Activated CD8-positive, alpha-beta memory T cell treated with anti-CD3 and anti-CD28 coated beads, Interleukin-2, amount 10 ng/mL, durations not matched to agents 7 days and 5 days (primary cell): ENCODE measurements at regions not wholly inside any gene's neighbourhood (a gene's known extent, or its start where the extent isn't known, plus 50 kb on each side); places are given as distances from the start of the nearest gene placed in this dataset.

Experiments
- ATAC-seq: fragments of 150-1000 bp; cut with Tn5 transposase; one replicate; pipeline ENCODE4 v1.10.0; 2021; ENCODE audit warnings: moderate library complexity
- CTCF ChIA-PET: fragments of 350-600 bp; sonication (Branson Sonifier 250); formaldehyde crosslinking; loops from one replicate; lab custom pipeline; 2021; ENCODE audit warnings: antibody characterized with exemption; lab: Charles Lee
- DNase-seq: peaks from one replicate; pipeline ENCODE4 v3.0.0-alpha.2; 2020
- H3K27ac Mint-ChIP-seq: one replicate; pipeline ENCODE4 v1.8.0; 2021; ENCODE audit warnings: mild to moderate bottlenecking, mixed read lengths
- H3K27me3 Mint-ChIP-seq: one replicate; pipeline ENCODE4 v1.8.0; 2021; ENCODE audit warnings: mixed read lengths
- H3K36me3 Mint-ChIP-seq: one replicate; pipeline ENCODE4 v1.8.0; 2021; ENCODE audit warnings: mild to moderate bottlenecking, mixed read lengths
- H3K4me1 Mint-ChIP-seq: one replicate; pipeline ENCODE4 v1.8.0; 2021; ENCODE audit warnings: mixed read lengths
- H3K4me3 Mint-ChIP-seq: one replicate; pipeline ENCODE4 v1.8.0; 2021; ENCODE audit warnings: mild to moderate bottlenecking, moderate library complexity, mixed read lengths
- H3K9me3 Mint-ChIP-seq: one replicate; pipeline ENCODE4 v1.8.0; 2022; ENCODE audit warnings: low read depth, mixed read lengths

DNA sequence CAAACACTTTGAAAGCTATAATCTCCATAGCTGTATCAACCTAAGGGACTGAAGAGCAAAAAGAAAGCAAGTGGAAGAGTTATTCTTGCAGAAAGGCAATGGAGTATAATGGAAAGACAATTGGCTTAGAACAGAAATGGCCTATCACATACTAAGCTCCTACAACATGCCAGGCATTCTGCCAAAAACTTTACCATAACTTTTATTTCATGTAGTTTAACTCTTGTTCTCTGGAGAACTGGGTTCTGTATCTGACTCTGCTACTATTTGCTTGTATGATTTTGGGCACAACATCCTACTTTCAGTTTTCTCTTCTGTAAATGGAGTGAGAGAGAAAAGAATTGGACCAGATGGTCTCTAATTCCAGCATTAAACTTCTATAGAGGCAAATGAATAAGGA lies 449.1 kb downstream of the GPATCH2 start:
- Mint-ChIP-seq H3K27me3 (no peaks in the 10 kb centered on the region), H3K9me3 (no peaks in the 10 kb centered on the region), H3K36me3 (no peaks in the 10 kb centered on the region), H3K4me1 (no peaks in the 10 kb centered on the region), H3K4me3 (no peak overlapping the region), H3K27ac (no peak overlapping the region)
- CTCF ChIA-PET, result no interaction called here
- no peak for DNase-seq
- no peak for ATAC-seq

DNA sequence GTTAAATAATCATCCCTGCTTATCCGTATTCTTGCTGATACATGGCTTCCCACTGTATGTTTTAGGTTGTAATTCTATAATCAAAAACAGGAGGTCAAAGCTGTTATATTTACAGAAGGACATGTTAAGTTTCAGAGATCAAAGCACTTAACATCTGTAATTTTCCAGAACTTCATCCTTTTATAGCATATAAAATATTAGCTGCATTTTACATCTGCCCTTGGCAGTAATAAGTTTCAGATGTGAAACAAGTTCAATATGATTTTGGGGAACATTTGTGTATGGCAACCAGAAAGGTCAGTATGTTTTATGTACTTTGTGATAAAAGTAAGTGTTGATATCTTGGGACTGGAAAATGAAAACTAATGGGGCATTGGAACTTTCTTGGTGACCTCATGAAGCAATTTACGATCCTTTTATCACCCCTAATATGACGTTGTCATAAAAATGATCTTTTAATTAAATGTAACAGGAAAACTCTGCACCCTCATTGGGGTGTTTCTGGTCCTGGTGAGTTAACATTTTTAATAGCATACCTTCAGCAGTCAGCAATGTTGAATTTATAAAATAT lies 449.6 kb downstream of the GPATCH2 start:
- H3K9me3 Mint-ChIP-seq, result no peaks in the 10 kb centered on the region
- DNase-seq (no peak), ATAC-seq (no peak)
- CTCF ChIA-PET, result no interaction called here
- no peaks in the 10 kb centered on the region for H3K36me3 Mint-ChIP-seq
- H3K27ac Mint-ChIP-seq, result no peak overlapping the region
- H3K27me3 Mint-ChIP-seq, result no peaks in the 10 kb centered on the region
- H3K4me1 Mint-ChIP-seq, result no peaks in the 10 kb centered on the region
- no peak overlapping the region for H3K4me3 Mint-ChIP-seq

GRCh38 chr1:217180443-217180842 lies 450.4 kb downstream of the GPATCH2 start:
- Mint-ChIP-seq H3K36me3 (no peaks in the 10 kb centered on the region), H3K4me3 (no peak overlapping the region), H3K27me3 (no peaks in the 10 kb centered on the region), H3K27ac (no peak overlapping the region), H3K9me3 (no peaks in the 10 kb centered on the region), H3K4me1 (no peaks in the 10 kb centered on the region)
- DNase-seq, result no peak
- CTCF ChIA-PET, result no interaction called here
- ATAC-seq, result no peak

- Mint-ChIP-seq H3K4me1 (no peaks in the 10 kb centered on the region), H3K4me3 (no peak overlapping the region), H3K9me3 (no peaks in the 10 kb centered on the region), H3K27me3 (no peaks in the 10 kb centered on the region), H3K27ac (no peak overlapping the region), H3K36me3 (no peaks in the 10 kb centered on the region)
- CTCF ChIA-PET, result interaction anchor here (1.6 kb wide), 1 partner anchor 33 kb away, joined by 3 read pairs; no protein-coding TSS in a partner anchor
- ATAC-seq (no peak), DNase-seq (no peak)
Measured at GRCh38 chr1:217164403-217164802, 441.2 kb upstream of the ESRRG start.

- Mint-ChIP-seq H3K4me1 (no peaks in the 10 kb centered on the region), H3K4me3 (no peak overlapping the region), H3K27me3 (no peaks in the 10 kb centered on the region), H3K9me3 (no peaks in the 10 kb centered on the region), H3K36me3 (no peaks in the 10 kb centered on the region), H3K27ac (no peak overlapping the region)
- ATAC-seq (no peak), DNase-seq (no peak)
- CTCF ChIA-PET, result no interaction called here
Measured at GRCh38 chr1:217153361-217153760, 430.1 kb upstream of the ESRRG start.

DNA sequence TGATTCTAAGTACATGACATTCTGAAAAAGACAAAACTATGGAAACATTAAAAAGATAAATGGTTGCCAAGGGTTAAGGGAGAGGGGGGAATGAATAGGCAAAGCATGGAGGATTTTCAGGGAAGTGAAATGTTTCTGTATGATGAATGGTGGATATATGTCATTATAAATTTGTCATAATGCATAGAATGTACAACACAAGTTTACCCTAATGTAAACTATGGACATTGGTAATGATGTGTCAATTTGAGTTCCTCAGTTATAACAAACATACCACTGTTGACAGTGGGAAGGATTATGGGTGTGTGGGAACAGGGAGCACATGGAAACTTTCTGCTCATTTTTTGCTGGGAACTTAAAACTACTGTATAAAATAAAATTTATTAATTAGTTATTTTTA lies 427.1 kb upstream of the ESRRG start:
- no peak for ATAC-seq
- Mint-ChIP-seq H3K4me1 (no peaks in the 10 kb centered on the region), H3K36me3 (no peaks in the 10 kb centered on the region), H3K4me3 (no peak overlapping the region), H3K27ac (no peak overlapping the region), H3K9me3 (no peaks in the 10 kb centered on the region), H3K27me3 (no peaks in the 10 kb centered on the region)
- CTCF ChIA-PET, result no interaction called here
- no peak for DNase-seq

- no peak overlapping the region for H3K27ac Mint-ChIP-seq
- ATAC-seq (no peak), DNase-seq (no peak)
- no peaks in the 10 kb centered on the region for H3K36me3 Mint-ChIP-seq
- no peaks in the 10 kb centered on the region for H3K27me3 Mint-ChIP-seq
- CTCF ChIA-PET, result no interaction called here
- no peak overlapping the region for H3K4me3 Mint-ChIP-seq
- H3K4me1 Mint-ChIP-seq, result no peaks in the 10 kb centered on the region
- peaks cover 4% of the 10 kb centered on the region for H3K9me3 Mint-ChIP-seq
Measured at GRCh38 chr1:217149791-217150190, 426.6 kb upstream of the ESRRG start.

- ATAC-seq (no peak), DNase-seq (no peak)
- H3K4me3 Mint-ChIP-seq, result no peak overlapping the region
- no peaks in the 10 kb centered on the region for H3K4me1 Mint-ChIP-seq
- peaks cover 9% of the 10 kb centered on the region for H3K36me3 Mint-ChIP-seq
- CTCF ChIA-PET, result no interaction called here
- H3K9me3 Mint-ChIP-seq, result peaks cover 4% of the 10 kb centered on the region
- peaks cover 44% of the 10 kb centered on the region for H3K27me3 Mint-ChIP-seq
- H3K27ac Mint-ChIP-seq, result no peak overlapping the region
Measured at GRCh38 chr1:217141711-217142110, 418.5 kb upstream of the ESRRG start.

DNA sequence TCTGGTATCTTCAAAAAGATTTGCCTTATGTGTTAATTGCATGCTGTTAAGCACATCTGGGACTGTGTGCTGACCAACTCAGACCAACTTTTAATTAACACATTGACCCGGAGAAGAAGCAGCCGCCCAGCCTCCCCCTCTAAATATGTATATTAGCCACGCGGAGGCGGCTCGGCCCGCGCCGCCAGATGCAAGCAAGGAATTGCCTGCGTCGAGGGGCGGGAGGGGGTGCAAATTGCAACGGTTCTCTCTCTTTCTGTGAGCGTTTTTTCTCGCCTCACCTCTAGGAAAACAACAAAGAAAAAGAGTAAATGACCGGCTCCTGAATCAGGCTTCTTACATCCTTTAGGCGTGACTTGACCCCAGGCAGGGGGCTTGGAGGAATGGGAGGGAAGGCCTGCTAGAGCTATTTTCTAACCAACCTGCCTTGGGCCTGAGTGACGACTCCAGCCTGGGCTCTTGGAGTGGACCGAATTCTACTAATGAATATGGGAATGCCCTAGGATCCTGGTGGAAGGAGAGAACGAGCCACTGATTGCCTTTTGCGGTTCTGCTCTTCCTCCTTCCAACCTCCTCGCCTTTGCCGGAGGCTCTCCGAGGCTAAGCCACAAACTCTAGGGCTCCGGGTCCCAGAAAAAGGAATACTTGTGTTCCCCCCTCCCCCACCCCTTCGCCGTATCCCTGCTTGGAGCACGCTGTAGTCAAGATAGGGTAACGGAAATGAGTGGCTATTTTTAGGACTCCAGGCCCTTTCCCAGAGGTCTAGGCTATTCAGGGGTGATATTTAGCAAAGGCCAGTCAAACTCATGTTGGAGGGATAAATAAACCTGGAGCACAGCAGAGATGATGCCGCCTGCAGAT lies 417.0 kb upstream of the ESRRG start:
- peaks cover 4% of the 10 kb centered on the region for H3K9me3 Mint-ChIP-seq
- no peak overlapping the region for H3K4me3 Mint-ChIP-seq
- DNase-seq (no peak), ATAC-seq (no peak)
- peaks cover 11% of the 10 kb centered on the region for H3K36me3 Mint-ChIP-seq
- no peak overlapping the region for H3K27ac Mint-ChIP-seq
- H3K27me3 Mint-ChIP-seq, result peaks cover 58% of the 10 kb centered on the region
- H3K4me1 Mint-ChIP-seq, result no peaks in the 10 kb centered on the region
- CTCF ChIA-PET, result no interaction called here

- DNase-seq, result no peak
- Mint-ChIP-seq H3K27ac (no peak overlapping the region), H3K4me3 (no peak overlapping the region), H3K36me3 (peaks cover 14% of the 10 kb centered on the region), H3K4me1 (no peaks in the 10 kb centered on the region), H3K9me3 (no peaks in the 10 kb centered on the region), H3K27me3 (peaks cover 66% of the 10 kb centered on the region)
- ATAC-seq, result no peak
- CTCF ChIA-PET, result no interaction called here
Measured at GRCh38 chr1:217139513-217139912, 416.3 kb upstream of the ESRRG start.

- H3K27ac Mint-ChIP-seq, result peak overlapping the region; percentile 22
- no peak overlapping the region for H3K4me3 Mint-ChIP-seq
- no peaks in the 10 kb centered on the region for H3K4me1 Mint-ChIP-seq
- CTCF ChIA-PET, result no interaction called here
- no peak for ATAC-seq
- no peaks in the 10 kb centered on the region for H3K9me3 Mint-ChIP-seq
- H3K36me3 Mint-ChIP-seq, result peaks cover 14% of the 10 kb centered on the region
- DNase-seq, result no peak
- peaks cover 71% of the 10 kb centered on the region for H3K27me3 Mint-ChIP-seq
Measured at GRCh38 chr1:217138799-217139466, 415.7 kb upstream of the ESRRG start.

DNA sequence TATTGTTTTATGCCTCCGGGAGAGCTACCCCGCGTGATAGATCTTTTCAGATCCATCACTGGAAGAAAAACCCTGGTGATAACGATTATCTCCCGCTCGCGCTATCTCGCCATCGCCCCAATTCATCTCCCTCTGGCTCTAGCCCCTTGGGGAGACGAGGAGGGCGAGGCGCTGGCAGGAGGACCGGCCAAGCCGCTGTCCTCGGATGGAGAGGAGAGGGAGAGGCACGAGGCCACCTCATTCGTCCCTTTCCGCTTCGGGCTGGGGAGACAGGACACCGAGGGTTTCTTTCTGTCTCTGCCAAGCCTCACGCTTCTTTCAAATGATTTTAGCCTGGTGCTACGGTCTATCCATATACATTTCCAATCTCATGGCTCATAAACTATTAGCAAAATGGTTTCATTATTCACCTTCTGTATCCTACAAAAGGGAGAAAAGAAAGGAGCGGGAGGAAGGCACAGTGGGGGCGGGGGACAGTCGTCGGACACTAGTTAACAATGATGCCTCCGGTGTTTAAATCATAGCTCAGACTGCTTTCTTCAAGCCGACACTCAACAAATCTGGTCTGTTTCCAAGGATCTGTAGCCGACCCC lies 415.0 kb upstream of the ESRRG start:
- CTCF ChIA-PET, result no interaction called here
- ATAC-seq (no peak), DNase-seq (no peak)
- peaks cover 77% of the 10 kb centered on the region for H3K27me3 Mint-ChIP-seq
- no peak overlapping the region for H3K4me3 Mint-ChIP-seq
- H3K4me1 Mint-ChIP-seq, result no peaks in the 10 kb centered on the region
- peak overlapping the region; percentile 22 for H3K27ac Mint-ChIP-seq
- peaks cover 14% of the 10 kb centered on the region for H3K36me3 Mint-ChIP-seq
- no peaks in the 10 kb centered on the region for H3K9me3 Mint-ChIP-seq

- H3K27me3 Mint-ChIP-seq, result peaks cover 85% of the 10 kb centered on the region
- no peaks in the 10 kb centered on the region for H3K4me1 Mint-ChIP-seq
- peaks cover 14% of the 10 kb centered on the region for H3K36me3 Mint-ChIP-seq
- H3K27ac Mint-ChIP-seq, result peak overlapping the region; percentile 24
- CTCF ChIA-PET, result no interaction called here
- no peaks in the 10 kb centered on the region for H3K9me3 Mint-ChIP-seq
- no peak for DNase-seq
- no peak overlapping the region for H3K4me3 Mint-ChIP-seq
- ATAC-seq, result no peak
Measured at GRCh38 chr1:217137210-217137881, 414.1 kb upstream of the ESRRG start.
